ENCODE measurements at regions not wholly inside any gene's neighbourhood (a gene's known extent, or its start where the extent isn't known, plus 50 kb on each side); places are given as distances from the start of the nearest gene placed in this dataset.

GRCh38 chr6:166826264-166826663, 130.1 kb downstream of the RNASET2 start:
- TF ChIP-seq ZNF24 (IDR thresholded peaks at IDR 0.05) (no peak), HNF4G (IDR thresholded peaks at IDR 0.05; ENCODE audit: borderline replicate concordance, low read depth, low read length) (no peak), HNF4G (CRISPR knock-in tag; IDR thresholded peaks at IDR 0.05; ENCODE audit: borderline replicate concordance, low read depth) (no peak), DMTF1 (CRISPR knock-in tag; IDR thresholded peaks at IDR 0.05) (no peak), FOXJ3 (CRISPR knock-in tag; IDR thresholded peaks at IDR 0.05; ENCODE audit: borderline replicate concordance) (no peak), SIX1 (CRISPR knock-in tag; IDR thresholded peaks at IDR 0.05; ENCODE audit: borderline replicate concordance) (no peak)

Measured in HepG2 (cell line).